IPS DF 4.7 (cell line): ENCODE measurements at regions not wholly inside any gene's neighbourhood (a gene's known extent, or its start where the extent isn't known, plus 50 kb on each side); places are given as distances from the start of the nearest gene placed in this dataset.
"Not testable (repeated sequence)": the region's sequence is repeated elsewhere in the genome, so short reads cannot be mapped to it uniquely, and the experiment has no call there.

Source experiments
- DNase-seq: peaks from one replicate; pipeline ENCODE4 v3.0.0-alpha.2; 2013; ENCODE audit warnings: low spot score; ENCODE audit errors: extremely low read depth

DNA sequence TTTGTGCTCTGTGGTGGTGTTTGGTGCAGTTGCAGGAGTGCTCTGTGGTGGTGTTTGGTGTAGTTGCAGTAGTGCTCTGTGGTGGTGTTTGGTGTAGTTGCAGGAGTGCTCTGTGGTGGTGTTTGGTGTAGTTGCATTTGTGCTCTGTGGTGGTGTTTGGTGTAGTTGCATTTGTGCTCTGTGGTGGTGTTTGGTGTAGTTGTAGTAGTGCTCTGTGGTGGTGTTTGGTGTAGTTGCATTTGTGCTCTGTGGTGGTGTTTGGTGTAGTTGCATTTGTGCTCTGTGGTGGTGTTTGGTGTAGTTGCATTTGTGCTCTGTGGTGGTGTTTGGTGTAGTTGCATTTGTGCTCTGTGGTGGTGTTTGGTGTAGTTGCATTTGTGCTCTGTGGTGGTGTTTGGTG, 705.7 kb upstream of the FRG1 start:
- not testable (repeated sequence) for DNase-seq

DNA sequence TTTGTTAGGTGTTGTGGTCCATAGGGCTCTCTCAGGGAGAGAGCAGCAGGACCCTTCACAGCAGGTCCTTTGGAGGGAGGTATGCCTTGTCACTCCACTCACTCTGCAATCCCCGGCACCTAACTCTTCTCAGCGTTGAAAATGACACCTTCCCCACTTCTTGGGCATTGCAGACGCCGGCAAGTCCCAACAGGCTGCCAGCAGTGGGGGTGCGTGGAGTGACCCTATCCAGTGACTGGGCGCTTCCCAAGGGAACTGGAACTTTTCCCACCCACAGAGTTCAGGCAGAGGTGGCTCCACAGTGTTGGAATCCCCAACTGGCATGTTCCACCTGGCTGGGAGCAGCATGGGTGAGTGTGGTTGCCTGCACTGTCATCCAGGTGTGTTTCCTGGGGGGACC, 705.1 kb upstream of the FRG1 start:
- no peak for DNase-seq

DNA sequence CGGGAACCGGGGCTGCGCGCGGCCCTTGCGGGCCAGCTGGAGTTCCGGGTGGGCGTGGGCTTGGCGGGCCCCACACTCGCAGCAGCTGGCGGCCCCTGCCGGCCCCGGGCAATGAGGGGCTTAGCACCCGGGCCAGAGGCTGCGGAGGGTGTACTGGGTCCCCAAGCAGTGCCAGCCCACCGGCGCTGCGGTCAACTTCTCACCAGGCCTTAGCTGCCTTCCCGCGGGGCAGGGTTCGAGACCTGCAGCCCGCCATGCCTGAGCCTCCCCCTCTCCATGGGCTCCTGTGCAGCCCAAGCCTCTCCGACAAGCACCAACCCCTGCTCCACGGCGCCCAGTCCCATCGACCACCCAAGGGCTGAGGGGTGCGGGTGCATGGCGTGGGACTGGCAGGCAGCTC, 704.4 kb upstream of the FRG1 start:
- not testable (repeated sequence) for DNase-seq

DNA sequence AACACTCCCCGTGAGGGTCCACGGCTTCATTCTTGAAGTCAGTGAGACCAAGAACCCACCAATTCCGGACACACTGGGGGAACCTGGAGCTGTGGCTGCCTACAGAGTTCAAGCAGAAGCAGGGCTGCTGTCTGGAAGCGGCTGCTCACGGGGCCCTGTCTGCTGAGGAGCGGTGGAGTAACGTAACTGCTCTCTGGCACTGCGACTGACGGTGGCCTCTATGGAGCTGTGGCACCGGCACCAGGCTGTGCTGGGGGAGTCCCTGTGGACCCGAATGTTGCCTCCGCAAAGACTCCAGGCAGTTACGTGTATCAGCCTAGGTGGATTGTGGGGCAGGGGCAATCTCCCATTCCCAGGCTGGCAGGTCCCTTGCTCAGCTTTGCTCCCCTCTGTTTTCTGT, 703.3 kb upstream of the FRG1 start:
- DNase-seq, result no peak

DNA sequence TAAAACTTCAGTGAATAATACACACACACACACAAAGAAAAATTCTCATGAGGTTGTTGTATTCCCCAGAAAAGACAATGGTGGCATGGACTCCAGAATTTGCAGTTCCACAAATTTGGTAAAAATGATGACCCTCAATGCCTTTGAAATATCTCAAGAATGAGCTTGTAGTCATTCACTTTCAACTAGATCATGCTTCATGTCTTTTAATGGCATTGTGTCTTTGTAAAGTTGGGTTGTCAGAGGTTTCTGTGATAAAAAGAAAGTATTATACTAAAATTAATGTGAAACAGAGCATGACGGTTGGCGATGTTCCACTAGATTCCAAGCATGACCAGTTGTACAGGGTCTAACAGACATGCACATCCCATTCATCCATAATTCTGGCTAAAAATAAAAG, 685.0 kb upstream of the FRG1 start:
- DNase-seq, result no peak

DNA sequence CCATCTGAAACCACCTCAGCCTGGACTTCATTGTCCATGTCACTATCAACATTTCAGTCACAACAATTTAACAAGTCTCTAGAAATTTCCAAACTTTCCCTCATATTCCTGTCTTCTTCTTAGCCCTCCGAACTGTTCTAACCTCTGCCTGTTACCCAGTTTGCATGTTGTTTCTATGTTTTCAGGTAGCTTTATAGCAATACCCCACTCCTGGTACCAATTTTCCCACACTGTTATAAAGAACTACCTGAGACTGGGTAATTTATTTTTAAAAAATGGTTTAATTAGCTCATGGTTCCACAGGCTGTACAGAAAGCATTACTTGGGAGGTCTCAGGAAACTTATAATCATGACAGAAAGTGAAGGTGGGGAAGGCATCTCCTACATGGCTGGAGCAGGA, 679.2 kb upstream of the FRG1 start:
- DNase-seq, result no peak

DNA sequence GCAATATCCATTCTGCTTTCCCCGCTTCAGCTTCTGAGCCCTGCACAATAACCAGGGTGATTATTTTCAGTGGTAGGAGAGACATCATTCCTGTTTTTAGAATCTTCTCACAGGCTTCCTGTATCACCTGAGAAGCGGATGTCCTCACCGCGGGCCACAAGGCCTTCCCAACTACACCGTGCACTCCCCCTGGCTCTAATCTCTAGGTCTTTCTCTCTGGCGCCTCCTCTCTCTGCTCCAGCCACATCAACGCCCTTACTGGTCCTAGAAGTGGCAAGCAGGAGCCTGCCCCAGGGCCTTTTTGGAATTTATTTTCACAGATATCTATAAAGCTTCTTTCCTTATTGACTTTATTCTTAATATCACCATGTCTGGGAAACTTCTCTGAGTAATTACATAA, 675.2 kb upstream of the FRG1 start:
- DNase-seq, result no peak

DNA sequence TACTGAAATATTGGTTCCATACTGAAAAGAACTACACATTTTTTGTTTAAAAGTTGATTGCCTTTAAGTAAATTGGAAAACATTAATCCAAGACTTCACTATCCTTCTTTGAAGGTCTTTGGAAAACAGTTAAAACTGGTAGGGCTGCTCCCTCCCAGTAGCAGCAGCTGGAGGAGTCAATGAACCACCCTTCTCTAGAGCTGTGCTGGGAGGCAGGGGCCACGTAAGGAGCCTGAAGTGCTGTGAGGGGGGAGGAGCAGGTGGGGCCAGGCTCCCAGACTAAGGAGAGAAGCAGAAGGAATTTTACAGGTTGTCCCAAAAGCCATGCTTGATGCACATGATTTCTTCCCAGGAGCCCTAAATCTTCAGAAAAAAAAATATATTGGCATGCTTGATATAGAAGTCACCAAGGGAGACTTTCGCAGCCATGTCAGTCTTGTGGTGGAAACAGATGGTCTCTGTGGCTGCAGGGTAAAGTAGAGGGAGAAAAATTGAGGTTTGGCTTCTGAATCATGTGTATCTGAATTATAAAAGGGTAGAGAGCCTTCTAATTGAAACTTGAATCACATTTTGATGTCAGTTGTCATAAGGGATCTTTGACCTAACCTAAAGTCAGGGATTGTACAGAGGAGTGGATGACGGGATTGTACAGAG, 673.2 kb upstream of the FRG1 start:
- DNase-seq, result no peak

DNA sequence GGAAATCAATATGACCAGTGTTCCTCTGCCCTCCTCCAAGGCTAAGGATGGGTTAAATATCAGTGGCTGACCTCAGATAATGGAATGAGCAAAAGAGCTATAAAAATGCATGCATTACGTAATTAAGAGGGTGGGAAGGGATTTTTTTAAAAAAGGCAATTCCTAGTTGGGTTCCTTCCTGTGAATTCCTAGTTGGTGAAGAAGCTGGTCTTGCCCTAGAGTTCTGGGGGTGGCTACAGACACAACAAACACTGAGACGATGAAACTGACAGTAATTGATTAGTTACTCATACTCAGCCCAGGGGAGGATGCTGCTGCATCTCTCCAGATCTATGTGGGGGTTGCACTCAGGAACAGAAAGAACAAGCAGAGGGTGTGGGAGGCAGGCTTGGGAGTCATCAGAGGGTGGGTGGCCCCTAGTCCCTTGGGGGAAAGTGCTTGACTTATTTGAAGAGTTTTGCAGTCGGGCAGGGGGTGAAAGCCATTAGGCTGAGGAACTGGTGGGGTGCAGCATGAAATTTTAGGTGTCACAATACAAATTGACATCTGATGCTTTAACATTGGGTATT, 662.0 kb upstream of the FRG1 start:
- no peak for DNase-seq

DNA sequence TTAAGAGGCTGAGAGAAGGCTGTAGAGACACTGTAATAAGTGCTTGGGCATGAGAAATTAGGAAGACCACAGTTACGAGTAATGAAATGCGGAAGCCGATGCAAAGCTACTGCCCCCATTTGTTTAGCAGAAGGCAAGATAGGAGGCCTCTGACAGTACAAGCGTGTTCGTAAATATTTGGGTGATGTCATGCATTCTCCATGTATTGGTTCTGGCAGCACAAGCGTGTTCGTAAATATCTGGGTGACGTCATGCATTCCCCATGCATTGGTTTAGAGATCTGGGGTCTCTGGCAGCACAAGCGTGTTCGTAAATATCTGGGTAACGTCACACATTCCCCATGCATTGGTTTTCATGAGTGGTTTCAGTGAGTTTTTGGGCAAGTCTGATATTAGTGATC, 661.5 kb upstream of the FRG1 start:
- no peak for DNase-seq

DNA sequence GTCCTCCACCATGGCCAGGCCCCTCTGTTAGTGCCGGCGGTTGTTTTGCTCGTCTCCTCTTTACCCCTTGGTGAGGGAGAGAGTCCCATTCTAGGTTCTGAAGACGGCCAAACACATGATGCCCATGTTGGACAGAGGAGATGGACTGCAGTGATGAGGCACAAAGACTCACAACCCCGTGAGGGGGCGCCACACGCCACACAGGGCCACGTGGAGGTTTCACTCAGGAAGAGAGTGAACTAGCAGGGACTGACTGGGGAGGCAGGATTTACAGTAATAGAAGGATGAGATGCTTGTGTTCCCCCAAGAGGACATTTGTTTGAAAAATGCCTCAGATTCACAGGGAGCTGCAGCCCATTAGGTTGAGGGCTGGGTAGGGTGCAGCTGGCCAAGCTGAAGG, 655.3 kb upstream of the FRG1 start:
- DNase-seq, result no peak

DNA sequence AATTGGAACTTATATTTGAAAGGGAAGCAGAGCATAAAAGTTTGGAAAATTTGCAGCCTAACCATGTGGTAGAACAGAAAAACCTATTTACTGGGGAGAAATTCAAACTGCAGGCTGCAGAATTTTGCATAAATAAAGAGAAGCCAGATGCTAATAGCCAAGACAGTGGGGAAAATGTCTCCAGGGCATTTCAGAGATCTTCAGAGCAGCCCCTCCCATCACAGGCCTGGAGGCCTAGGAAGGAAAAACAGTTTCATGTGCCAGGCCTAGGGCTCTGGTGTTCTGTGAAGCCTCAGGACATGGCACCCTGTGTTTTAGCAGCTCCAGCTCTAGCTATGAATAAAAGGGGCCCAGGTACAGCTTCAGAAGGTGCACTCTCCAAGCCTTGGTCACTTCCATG, 648.7 kb upstream of the FRG1 start:
- DNase-seq, result no peak

DNA sequence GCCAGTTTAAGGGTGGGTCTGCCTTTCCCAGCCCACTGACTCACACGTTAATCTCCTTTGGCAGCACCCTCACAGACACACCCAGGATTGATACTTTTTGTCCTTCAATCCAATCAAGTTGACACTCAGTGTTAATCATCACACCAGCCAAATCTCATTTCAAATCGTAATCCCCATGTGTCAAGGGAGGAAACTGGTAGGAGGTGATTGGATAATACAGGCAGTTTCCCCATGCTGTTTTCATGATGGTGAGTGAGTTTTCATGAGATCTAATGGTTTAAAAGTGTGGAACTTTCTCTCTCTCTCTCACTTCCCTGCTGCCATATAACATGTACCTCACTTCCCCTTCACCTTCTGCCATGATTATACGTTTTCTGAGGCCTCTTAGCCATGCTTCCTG, 647.2 kb upstream of the FRG1 start:
- DNase-seq, result no peak

DNA sequence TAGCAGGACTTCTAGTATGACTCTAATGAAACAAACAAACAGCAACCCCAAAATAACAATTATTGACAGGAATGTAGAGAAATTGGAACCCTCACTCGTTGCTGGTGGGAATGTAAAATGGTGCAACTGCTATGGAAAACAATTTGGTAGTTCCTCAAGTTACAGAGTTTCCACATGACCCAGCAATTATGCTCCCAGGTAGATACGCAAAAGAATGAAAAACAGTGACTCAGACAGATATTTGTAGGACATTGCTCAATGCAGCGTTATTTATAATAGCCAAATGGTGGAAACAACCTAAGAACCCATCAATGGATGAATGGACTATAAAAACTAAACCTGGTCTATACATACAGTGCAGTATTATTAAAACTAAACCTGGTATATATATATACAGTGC, 646.1 kb upstream of the FRG1 start:
- DNase-seq, result no peak

DNA sequence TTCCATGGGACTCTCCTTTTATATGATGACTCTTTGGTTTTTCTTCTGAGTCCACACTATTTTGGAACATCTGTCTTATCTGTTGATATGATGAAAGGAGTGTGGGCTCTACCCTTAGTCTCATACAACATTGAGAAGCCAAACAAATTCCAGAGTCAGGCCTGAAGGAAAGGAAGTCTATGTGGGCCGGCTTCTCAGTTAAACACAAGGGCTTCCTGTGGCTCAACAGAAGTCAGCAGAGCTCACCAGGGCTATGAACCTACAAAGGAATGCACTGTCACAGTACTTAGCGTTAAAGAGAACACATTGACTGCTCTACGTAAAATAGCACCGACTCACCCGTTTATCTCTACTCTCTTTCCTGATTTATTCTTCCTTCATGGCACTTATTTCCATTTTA, 641.0 kb upstream of the FRG1 start:
- no peak for DNase-seq

DNA sequence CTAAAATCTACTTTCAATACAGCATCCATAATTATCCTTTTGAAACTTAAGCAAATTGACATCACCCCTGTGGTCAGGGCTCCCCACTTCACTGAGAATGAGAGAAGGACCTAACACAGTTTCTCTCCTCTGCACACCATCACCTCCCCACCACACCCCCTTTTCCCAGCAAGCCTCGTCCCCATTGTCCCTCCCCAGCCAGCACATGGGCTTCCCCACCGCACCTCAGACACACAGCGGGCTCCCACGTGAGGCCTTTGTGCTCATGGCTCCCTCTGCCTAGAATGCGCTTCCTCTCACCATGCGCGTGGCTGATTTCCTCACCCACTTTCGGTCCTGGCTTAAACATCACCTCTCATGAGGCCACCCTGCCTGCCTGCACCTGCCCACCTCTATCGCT, 639.0 kb upstream of the FRG1 start:
- no peak for DNase-seq

DNA sequence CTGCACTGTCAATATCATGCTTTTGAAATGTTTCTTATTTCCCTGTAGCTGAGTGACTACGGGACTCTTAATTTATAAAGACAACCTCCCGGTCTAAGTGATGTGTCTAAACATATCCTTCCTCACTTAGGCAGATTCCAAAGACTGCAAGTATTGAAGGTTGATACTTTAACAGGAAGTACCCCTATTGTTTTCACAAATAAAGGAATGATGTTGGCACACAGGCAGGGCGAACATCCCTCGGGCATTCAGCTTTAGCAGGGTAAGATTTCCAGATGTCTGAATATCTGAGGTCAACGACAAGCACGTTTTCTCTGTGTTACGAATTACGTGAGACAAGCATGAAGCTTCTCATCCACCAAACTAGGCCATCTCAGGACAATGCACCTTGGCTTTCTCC, 638.0 kb upstream of the FRG1 start:
- no peak for DNase-seq

DNA sequence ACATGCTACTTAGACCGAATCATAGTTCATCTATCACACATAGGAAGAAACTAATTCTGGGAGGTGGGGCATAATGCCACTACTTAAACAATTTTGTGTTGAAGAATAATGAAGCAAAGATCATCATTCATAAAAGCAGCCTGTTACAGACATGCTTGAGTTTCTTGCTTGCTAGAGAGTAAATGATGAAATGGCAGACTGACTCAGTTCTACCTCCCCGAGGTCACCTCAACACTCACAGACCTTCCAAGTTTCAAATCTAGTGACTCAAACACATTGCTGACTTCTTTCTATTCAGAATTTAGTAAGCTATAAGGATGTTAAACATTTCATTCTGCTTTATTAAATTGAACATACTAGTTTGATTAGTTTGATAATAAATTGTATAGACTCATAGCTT, 636.5 kb upstream of the FRG1 start:
- no peak for DNase-seq

DNA sequence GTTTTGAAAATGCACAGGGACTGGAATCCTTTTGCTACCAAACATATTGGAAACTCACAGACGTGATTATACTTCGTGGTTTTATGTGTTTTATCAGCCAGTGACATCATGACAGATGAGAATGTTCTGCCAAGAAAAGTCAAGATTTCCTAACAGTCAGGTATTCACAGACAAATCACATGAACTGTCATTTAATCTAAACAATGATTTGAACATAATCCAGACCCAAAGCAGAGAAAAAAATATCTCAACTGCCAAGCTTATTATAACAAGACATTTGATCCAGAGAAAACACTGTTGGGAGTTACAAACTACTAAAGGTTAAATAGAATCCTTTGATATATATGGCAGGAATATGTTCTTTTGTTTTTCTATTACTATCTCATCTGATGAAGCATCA, 635.9 kb upstream of the FRG1 start:
- DNase-seq, result no peak

DNA sequence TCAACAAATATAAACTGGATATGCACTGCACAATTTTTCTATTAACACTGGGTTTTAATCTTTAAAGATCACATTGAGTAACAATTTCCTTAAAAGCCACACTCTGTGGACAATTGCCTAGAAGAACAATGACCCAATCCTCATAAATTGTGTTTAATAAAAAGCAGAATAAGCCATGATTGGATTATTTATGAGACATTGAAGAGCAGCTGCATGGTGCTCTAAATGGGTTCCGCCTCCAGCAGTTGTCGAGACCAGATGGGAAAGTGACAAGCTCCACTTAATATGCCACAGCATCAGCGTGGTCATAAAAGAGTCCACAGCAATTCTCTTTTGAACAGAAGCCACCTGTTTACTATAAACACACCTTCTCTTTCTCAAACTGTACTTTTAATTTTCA, 635.2 kb upstream of the FRG1 start:
- no peak for DNase-seq

DNA sequence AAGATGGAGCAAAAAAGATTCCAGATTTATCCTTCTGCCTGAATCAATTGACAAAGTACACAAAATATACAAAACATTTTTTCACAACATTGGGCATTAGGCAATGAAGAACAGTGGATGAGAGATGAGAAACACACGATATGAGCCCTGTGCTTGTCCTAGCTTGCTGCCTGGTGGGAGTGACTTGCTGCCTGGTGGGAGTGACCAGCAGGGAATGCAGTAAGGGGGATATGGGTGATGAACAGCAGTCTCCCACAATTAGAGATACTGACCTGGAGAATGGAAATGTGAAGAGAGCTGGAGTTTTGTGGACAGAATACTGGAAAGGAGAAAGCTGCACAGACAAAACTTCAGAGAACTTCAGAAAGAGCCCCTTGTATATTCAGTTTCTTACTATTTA, 629.4 kb upstream of the FRG1 start:
- no peak for DNase-seq

DNA sequence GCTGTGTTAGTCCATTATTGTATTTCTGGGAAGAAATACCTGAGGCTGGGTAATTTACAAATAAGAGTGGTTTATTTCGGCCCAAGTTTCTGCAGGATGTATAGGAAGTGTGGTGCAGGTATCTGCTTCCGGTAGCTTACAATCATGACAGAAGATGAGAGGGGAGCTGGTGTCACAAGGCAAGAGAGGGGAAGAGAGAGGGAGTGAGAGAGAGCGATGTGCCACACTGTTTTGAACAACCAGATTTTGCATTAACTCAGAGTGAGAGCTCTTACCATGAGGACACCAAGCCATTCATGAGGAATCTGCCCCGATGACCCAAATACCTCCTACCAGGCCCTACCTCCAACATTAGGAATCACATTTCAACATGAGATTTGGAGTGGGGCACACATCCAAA, 627.6 kb upstream of the FRG1 start:
- no peak for DNase-seq

DNA sequence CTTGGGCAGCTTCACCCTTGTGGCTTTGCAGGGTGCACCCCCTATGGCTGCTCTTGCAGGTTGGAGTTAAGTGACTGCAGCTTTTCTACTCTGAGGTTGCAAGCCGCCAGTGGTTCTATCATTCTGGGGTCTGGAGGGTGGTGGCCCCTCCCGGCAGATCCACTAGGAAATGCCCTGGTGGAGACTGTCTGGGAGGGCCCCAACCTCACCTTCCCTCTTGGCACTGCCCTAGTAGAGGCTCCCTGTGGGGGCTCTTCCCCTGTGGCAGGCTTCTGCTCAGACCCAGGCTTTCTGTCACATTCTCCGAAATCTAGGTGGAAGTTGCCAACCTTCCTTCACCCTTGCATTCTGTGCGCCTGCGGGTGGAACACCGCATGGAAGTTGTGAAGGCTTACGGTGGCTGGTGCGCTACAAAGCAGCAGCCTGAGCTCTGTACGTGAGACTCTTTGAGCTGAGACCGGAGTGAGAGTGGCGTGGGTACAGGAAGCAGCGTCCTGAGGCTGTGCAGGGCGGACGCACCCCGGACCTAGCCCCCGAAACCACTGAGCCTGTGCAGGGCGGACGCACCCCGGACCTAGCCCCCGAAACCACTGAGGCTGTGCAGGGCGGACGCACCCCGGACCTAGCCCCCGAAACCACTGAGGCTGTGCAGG, 626.7 kb upstream of the FRG1 start:
- DNase-seq, result no peak
